ENCODE measurements at regions not wholly inside any gene's neighbourhood (a gene's known extent, or its start where the extent isn't known, plus 50 kb on each side); places are given as distances from the start of the nearest gene placed in this dataset.
A peak's percentile ranks its signal among the peaks of the same experiment; 100 is the strongest.

- TF ChIP-seq, protein P1, sequence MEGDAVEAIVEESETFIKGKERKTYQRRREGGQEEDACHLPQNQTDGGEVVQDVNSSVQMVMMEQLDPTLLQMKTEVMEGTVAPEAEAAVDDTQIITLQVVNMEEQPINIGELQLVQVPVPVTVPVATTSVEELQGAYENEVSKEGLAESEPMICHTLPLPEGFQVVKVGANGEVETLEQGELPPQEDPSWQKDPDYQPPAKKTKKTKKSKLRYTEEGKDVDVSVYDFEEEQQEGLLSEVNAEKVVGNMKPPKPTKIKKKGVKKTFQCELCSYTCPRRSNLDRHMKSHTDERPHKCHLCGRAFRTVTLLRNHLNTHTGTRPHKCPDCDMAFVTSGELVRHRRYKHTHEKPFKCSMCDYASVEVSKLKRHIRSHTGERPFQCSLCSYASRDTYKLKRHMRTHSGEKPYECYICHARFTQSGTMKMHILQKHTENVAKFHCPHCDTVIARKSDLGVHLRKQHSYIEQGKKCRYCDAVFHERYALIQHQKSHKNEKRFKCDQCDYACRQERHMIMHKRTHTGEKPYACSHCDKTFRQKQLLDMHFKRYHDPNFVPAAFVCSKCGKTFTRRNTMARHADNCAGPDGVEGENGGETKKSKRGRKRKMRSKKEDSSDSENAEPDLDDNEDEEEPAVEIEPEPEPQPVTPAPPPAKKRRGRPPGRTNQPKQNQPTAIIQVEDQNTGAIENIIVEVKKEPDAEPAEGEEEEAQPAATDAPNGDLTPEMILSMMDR (conservative IDR thresholded peaks at IDR 0.05) = no peak
- H3K27ac ChIP-seq (ENCODE audit: low read depth, low read length) = no peak overlapping the region
- no peak overlapping the region for H3K9ac ChIP-seq (ENCODE audit: extremely low read depth, low read length, poor library complexity, severe bottlenecking)
- H3K36me3 Mint-ChIP-seq (ENCODE audit: low read depth) = no peaks in the 10 kb centered on the region
- no peaks in the 10 kb centered on the region for H3K4me1 ChIP-seq (ENCODE audit: control insufficient read depth, insufficient read depth, low read length)
- H3K4me1 Mint-ChIP-seq = peaks cover 5% of the 10 kb centered on the region
- H3K4me3 ChIP-seq (ENCODE audit: low read length) = no peak overlapping the region
- H3K27me3 ChIP-seq (ENCODE audit: control insufficient read depth, insufficient read depth, low read length, poor library complexity, severe bottlenecking) = no peaks in the 10 kb centered on the region
- H3K9me3 Mint-ChIP-seq = no peaks in the 10 kb centered on the region
- 81 to 94% methylated on average over 2 of the region's 2 CpGs for WGBS, 2 experiments (ENCODE audit: insufficient coverage in 1 of 2, insufficient read length in 1 of 2)
- DNase-seq = no peak
- no peak overlapping the region for H3K4me3 Mint-ChIP-seq
- no peaks in the 10 kb centered on the region for H3K36me3 ChIP-seq (ENCODE audit: control insufficient read depth, insufficient read depth, low read length)
- no peaks in the 10 kb centered on the region for H3K27me3 Mint-ChIP-seq (ENCODE audit: insufficient read depth)
- H3K27ac Mint-ChIP-seq = no peak overlapping the region
- no peaks in the 10 kb centered on the region for H3K9me3 ChIP-seq (ENCODE audit: control insufficient read depth, low read length)
These were observed 111.5 kb upstream of the ELAC2 start for GRCh38 chr17:13129356-13129755.

DNA sequence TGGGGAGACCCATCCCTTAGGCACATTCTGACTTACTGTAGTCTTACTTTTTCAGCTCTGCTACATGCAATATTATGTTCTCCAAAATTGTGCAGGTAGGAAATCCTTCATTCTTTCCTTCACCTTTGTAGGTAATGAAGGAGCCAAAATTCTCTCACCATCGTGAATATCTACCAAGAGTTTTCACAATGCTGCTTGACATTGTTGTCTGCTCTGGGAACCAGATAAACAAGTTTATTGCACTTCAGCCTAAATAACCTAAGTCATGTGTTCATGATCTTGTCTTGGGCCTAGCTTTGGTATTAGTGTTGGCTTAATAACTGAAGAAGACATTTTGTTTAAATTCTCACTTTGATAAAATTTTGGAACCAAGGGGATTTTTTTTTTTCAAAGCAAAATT lies 110.8 kb upstream of the ELAC2 start:
- Mint-ChIP-seq H3K36me3 (ENCODE audit: low read depth) (no peaks in the 10 kb centered on the region), H3K27ac (peak overlapping the region; percentile 3), H3K9me3 (no peaks in the 10 kb centered on the region), H3K27me3 (ENCODE audit: insufficient read depth) (no peaks in the 10 kb centered on the region), H3K4me3 (no peak overlapping the region), H3K4me1 (no peaks in the 10 kb centered on the region)
- Histone ChIP-seq H3K9me3 (ENCODE audit: control insufficient read depth, low read length) (no peaks in the 10 kb centered on the region), H3K27me3 (ENCODE audit: control insufficient read depth, insufficient read depth, low read length, poor library complexity, severe bottlenecking) (no peaks in the 10 kb centered on the region), H3K27ac (ENCODE audit: low read depth, low read length) (no peak overlapping the region), H3K36me3 (ENCODE audit: control insufficient read depth, insufficient read depth, low read length) (no peaks in the 10 kb centered on the region), H3K4me3 (ENCODE audit: low read length) (no peak overlapping the region), H3K4me1 (ENCODE audit: control insufficient read depth, insufficient read depth, low read length) (no peaks in the 10 kb centered on the region), H3K9ac (ENCODE audit: extremely low read depth, low read length, poor library complexity, severe bottlenecking) (no peak overlapping the region)
- no peak for DNase-seq
- TF ChIP-seq, protein P1 (conservative IDR thresholded peaks at IDR 0.05) = no peak
- 90 to 100% methylated on average over 1 of the region's 1 CpG for WGBS, 2 experiments (ENCODE audit: insufficient coverage in 1 of 2, insufficient read length in 1 of 2)

- Histone ChIP-seq H3K27me3 (ENCODE audit: control insufficient read depth, insufficient read depth, low read length, poor library complexity, severe bottlenecking) (no peaks in the 10 kb centered on the region), H3K4me3 (ENCODE audit: low read length) (no peak overlapping the region), H3K36me3 (ENCODE audit: control insufficient read depth, insufficient read depth, low read length) (no peaks in the 10 kb centered on the region), H3K9ac (ENCODE audit: extremely low read depth, low read length, poor library complexity, severe bottlenecking) (no peak overlapping the region), H3K4me1 (ENCODE audit: control insufficient read depth, insufficient read depth, low read length) (no peaks in the 10 kb centered on the region), H3K9me3 (ENCODE audit: control insufficient read depth, low read length) (no peaks in the 10 kb centered on the region), H3K27ac (ENCODE audit: low read depth, low read length) (no peak overlapping the region)
- WGBS, 2 experiments (ENCODE audit: insufficient coverage in 1 of 2, insufficient read length in 1 of 2) = 90 to 92% methylated on average over 4 to 8 of the region's 8 CpGs
- H3K27ac Mint-ChIP-seq = peak overlapping the region; percentile 3
- H3K27me3 Mint-ChIP-seq (ENCODE audit: insufficient read depth) = no peaks in the 10 kb centered on the region
- no peaks in the 10 kb centered on the region for H3K4me1 Mint-ChIP-seq
- TF ChIP-seq, protein P1 (conservative IDR thresholded peaks at IDR 0.05) = no peak
- H3K4me3 Mint-ChIP-seq = no peak overlapping the region
- no peaks in the 10 kb centered on the region for H3K9me3 Mint-ChIP-seq
- no peaks in the 10 kb centered on the region for H3K36me3 Mint-ChIP-seq (ENCODE audit: low read depth)
- no peak for DNase-seq
These were observed 110.2 kb upstream of the ELAC2 start for GRCh38 chr17:13127921-13128602.
